HG02870 (cell line): ENCODE measurements at regions not wholly inside any gene's neighbourhood (a gene's known extent, or its start where the extent isn't known, plus 50 kb on each side); places are given as distances from the start of the nearest gene placed in this dataset.

ENCODE experiments used
- ATAC-seq: cut with Tn5 transposase; IDR thresholded peaks from one replicate; pipeline ENCODE4 v1.9.1; 2021; ENCODE audit warnings: mild to moderate bottlenecking, moderate library complexity; ENCODE audit not compliant: unreplicated experiment

- no peak for ATAC-seq
Measured at GRCh38 chr14:44029933-44030332, 477.1 kb downstream of the FSCB start.

- no peak for ATAC-seq
Measured at GRCh38 chr14:44027397-44027796, 479.7 kb downstream of the FSCB start.

- ATAC-seq: no peak
Measured at GRCh38 chr14:44010595-44010994, 496.5 kb downstream of the FSCB start.

DNA sequence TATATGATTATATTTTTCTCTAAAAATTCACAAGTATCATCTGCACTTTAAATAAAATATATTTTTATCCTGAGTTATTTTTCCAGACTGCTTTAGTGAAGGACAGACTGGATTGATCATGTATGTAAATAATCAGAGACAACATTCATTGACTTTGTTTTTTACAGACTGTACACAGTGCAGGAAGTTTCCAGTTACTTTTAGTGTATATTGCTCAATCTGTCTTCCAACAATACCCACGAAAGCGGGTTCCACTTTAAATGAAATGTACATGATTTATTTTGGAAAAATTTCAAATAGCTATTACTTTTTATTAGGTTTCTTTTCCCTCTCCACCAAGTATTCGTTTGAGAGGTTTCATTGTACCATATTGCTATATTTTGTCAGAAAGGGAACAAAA, 497.0 kb downstream of the FSCB start:
- ATAC-seq: no peak

DNA sequence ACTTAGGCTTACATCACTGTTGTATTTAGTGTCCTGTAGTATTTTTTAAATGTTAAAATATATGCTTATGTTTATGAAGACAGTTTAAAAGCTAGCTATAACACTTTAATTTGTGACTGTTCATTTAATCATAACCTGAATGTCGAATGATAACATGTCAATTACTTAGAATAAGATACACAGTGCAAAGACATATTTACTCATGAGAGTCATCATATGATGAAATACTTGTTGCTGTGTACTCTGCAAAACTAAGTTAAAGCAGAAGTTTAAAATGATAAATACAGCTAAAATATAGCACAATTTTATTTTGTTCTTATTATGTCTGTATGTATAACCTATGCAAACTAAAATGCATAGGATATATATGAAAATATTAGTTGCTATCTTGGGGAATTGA, 497.4 kb downstream of the FSCB start:
- ATAC-seq: no peak

GRCh38 chr14:43988989-43989388, 518.1 kb downstream of the FSCB start:
- ATAC-seq: no peak

GRCh38 chr14:43983721-43984120, 523.4 kb downstream of the FSCB start:
- ATAC-seq: no peak

- ATAC-seq: no peak
Measured at GRCh38 chr14:43981135-43981768, 525.8 kb downstream of the FSCB start.

- ATAC-seq: no peak
Measured at GRCh38 chr14:43956741-43957140, 550.3 kb downstream of the FSCB start.

- ATAC-seq: no peak
Measured at GRCh38 chr14:43949400-43949799, 557.7 kb downstream of the FSCB start.

DNA sequence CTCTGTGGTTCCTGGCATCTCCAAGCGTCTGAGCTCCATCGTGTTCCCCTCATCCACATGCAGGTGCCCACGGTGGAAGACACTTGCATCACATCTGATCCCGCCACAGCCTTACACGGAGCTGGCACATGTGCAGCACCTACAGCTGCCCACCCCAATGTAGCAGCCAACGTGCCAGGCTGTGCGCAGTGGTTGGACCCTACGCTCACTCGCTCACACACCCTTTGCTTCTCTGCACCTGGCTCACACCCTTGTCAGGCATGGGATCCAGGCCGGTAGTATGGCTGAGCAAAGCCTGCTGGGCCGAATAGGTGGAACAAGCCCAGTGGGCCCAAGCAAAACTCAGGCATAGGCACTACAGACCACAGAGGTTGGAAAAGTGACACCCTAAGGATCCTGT, 567.2 kb downstream of the FSCB start:
- ATAC-seq: no peak

GRCh38 chr14:43938588-43939281, 568.3 kb downstream of the FSCB start:
- ATAC-seq: no peak

DNA sequence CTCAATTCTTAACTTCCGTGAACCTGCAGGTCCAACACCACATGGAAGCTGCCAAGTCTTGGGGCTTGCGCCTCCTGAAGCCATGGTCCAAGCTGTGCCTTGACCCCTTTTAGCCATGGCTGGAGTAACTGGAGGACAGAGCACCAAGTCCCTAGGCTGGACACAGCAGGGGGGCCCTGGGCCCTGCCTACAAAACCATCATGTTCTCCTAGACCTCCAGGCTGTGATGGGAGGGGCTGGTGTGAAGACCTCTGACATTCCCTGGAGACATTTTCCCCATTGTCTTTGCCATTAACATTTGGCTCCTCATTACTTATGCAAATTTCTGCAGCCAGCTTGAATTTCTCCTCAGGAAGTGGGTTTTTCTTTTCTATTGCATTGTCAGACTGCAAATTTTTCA, 570.1 kb downstream of the FSCB start:
- ATAC-seq: no peak

DNA sequence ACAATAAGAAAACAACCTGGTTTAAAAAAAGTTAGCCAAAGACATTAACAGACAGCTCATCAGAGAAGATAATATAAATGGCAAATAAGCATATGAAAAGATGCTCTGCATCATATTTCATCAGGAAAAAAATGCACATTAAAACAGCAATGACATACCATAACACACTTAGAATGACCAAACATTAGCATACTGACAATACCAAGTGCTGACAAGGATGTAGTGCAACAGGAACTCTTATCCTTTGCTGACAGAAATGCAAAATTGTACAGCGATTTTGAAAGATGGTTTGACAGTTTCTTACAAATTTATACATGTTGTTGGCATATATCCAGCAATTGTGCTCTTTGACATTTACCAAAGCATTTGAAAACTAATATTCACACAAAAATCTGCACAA, 573.0 kb downstream of the FSCB start:
- no peak for ATAC-seq

DNA sequence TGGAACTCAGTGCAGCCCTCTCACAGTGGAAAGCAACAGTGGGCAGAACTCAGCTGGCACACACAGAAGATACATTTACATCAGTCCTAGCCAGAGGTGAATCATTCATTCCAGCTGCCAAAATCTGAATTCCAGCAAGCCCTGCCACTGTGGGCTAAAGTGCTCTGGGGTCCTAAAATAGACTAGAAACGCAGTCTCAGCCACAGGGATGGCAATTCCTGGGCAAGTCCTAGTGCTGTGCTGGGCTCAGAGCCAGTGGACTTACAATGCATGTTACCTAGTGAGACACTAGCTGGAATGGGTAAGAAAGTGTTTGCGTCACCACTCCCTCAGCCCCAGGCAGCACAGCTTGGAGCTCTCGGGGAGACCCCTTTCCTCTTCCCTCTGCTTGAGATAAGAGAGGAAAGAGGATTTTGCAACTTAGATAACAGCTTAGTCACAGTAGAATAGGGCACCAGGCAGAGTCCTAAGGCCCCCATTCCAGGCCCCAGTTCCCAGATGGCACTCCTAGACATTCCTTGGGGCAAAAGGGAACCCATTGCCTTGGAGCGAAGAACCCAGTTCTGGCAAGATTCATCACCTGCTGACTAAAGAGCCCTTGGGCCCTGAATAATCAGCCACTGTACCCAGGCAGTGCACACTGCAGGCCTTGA, 592.9 kb downstream of the FSCB start:
- ATAC-seq: no peak

DNA sequence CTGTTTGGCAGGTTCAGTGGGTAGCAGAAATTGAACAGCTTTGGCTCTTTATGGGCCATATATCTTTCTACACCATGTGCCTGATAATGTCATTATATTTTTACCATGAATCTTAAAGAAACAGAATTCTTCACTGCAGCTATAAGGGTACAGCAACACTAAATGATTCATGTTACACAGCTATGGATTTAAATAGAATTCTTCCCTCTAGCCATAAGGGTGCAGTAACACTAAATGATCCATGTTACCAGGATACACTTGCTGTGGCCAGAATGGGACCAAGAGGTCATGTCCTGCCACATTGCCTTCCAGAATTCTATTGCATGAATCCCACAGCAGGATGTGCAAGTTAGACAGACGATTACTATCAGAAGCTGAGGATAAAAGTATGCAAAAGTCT, 603.9 kb downstream of the FSCB start:
- ATAC-seq: no peak

GRCh38 chr14:43901911-43902673, 605.0 kb downstream of the FSCB start:
- no peak for ATAC-seq

DNA sequence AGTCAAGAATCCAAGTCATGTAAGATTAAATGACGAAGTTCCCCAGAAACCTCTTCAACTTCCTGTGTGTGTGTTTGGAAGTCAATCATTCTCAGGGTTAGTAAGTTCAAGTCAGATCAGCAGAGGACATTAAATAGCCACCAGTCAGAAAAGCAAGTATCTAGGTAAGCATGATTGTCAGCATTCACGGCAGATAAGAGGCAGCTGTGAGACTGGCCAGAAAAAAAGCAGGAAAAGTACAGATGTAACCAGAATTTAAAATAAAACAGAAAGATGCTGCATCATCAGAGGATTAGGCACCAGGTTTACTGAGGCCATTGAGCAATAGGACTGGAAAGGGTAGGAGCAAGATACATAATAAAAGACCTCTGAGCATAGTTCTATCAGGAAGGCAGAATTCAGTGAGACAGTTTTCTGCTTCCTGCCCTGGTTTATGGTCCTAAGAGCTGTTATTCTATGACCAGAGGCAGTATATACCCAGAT, 606.9 kb downstream of the FSCB start:
- no peak for ATAC-seq

GRCh38 chr14:43898687-43899086, 608.4 kb downstream of the FSCB start:
- ATAC-seq: no peak

GRCh38 chr14:43896044-43896443, 611.0 kb downstream of the FSCB start:
- ATAC-seq: no peak

DNA sequence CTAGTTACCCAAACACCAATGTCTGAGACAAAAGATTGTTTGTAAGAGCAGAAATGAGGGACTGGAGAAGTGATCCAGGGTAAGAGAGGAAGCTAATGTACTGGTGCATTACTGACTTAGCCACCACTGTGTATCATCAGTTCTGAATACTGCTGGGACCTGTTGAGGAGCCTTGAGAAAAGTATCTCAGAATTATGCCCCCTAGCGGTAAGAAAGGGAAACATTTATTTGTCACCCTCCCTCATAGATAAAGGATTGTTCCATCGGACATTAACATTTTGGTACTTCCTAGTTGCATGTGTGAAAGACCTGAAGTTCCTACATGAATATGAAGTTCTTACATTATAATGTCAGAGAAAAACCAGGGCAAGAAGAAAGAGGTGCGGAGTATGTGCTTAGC, 612.5 kb downstream of the FSCB start:
- no peak for ATAC-seq
